ENCODE measurements at regions not wholly inside any gene's neighbourhood (a gene's known extent, or its start where the extent isn't known, plus 50 kb on each side); places are given as distances from the start of the nearest gene placed in this dataset.

- H3K27me3 ChIP-seq, result no peaks in the 10 kb centered on the region
- DNase-seq, result no peak
- H3K9me3 ChIP-seq (replicated peaks in 1 of 3), result no peaks in the 10 kb centered on the region
- H3K36me3 ChIP-seq (replicated peaks in 1 of 2), result no peaks in the 10 kb centered on the region
- WGBS, 4 donors, result 74 to 87% (median 82%) methylated on average over 2 of the region's 2 CpGs
- TF ChIP-seq POLR2A (IDR thresholded peaks at IDR 0.05) (no peak), CTCF (IDR thresholded peaks at IDR 0.05) (no peak)
- H3K27ac ChIP-seq, result no peak overlapping the region
- no peaks in the 10 kb centered on the region for H3K4me1 ChIP-seq (replicated peaks in 1 of 2)
- intact Hi-C loops (cut with DNase I), result no loop called here
- H3K4me3 ChIP-seq, result no peak overlapping the region
Observed at GRCh38 chr5:161077496-161077895, 225.5 kb upstream of the ATP10B start.

- no peaks in the 10 kb centered on the region for H3K36me3 ChIP-seq (replicated peaks in 1 of 2)
- intact Hi-C loops (cut with DNase I), result no loop called here
- TF ChIP-seq CTCF (IDR thresholded peaks at IDR 0.05) (no peak), POLR2A (IDR thresholded peaks at IDR 0.05) (no peak)
- DNase-seq, result no peak
- WGBS, 4 donors, result 15 to 32% (median 20%) methylated on average over 2 of the region's 2 CpGs
- no peak overlapping the region for H3K27ac ChIP-seq
- no peaks in the 10 kb centered on the region for H3K9me3 ChIP-seq (replicated peaks in 1 of 3)
- H3K27me3 ChIP-seq, result no peaks in the 10 kb centered on the region
- no peak overlapping the region for H3K4me3 ChIP-seq
- no peaks in the 10 kb centered on the region for H3K4me1 ChIP-seq (replicated peaks in 1 of 2)
Observed at GRCh38 chr5:161064781-161065180, 212.8 kb upstream of the ATP10B start.

GRCh38 chr5:161064297-161064696 is 212.3 kb upstream of the ATP10B start:
- 61 to 68% (median 68%) methylated on average over 2 of the region's 2 CpGs for WGBS, 4 donors
- no peak for TF ChIP-seq POLR2A (IDR thresholded peaks at IDR 0.05)
- TF ChIP-seq CTCF (IDR thresholded peaks at IDR 0.05), result no peak
- no peak overlapping the region for H3K27ac ChIP-seq
- H3K4me1 ChIP-seq (replicated peaks in 1 of 2), result no peaks in the 10 kb centered on the region
- H3K27me3 ChIP-seq, result no peaks in the 10 kb centered on the region
- H3K36me3 ChIP-seq (replicated peaks in 1 of 2), result no peaks in the 10 kb centered on the region
- no peaks in the 10 kb centered on the region for H3K9me3 ChIP-seq (replicated peaks in 1 of 3)
- H3K4me3 ChIP-seq, result no peak overlapping the region
- DNase-seq, result no peak
- intact Hi-C loops (cut with DNase I), result no loop called here

GRCh38 chr5:161058781-161059180 is 206.8 kb upstream of the ATP10B start:
- Histone ChIP-seq H3K4me1 (replicated peaks in 1 of 2) (no peaks in the 10 kb centered on the region), H3K27ac (no peak overlapping the region), H3K27me3 (no peaks in the 10 kb centered on the region), H3K4me3 (no peak overlapping the region), H3K9me3 (replicated peaks in 1 of 3) (no peaks in the 10 kb centered on the region), H3K36me3 (replicated peaks in 1 of 2) (no peaks in the 10 kb centered on the region)
- TF ChIP-seq CTCF (IDR thresholded peaks at IDR 0.05) (no peak), POLR2A (IDR thresholded peaks at IDR 0.05) (no peak)
- DNase-seq, result no peak
- intact Hi-C loops (cut with DNase I), result no loop called here

Data from adrenal gland (tissue), 9 donors.